ENCODE measurements at regions not wholly inside any gene's neighbourhood (a gene's known extent, or its start where the extent isn't known, plus 50 kb on each side); places are given as distances from the start of the nearest gene placed in this dataset.
A peak's percentile ranks its signal among the peaks of the same experiment; 100 is the strongest.

GRCh38 chr10:61612450-61612849, 50.3 kb upstream of the CABCOCO1 start:
- ATAC-seq (ENCODE audit: low FRiP score): no peak
- 10 to 13% methylated on average over 3 of the region's 3 CpGs for WGBS, 2 donors
- no peak overlapping the region for H3K27ac ChIP-seq (ENCODE audit: low read depth in 1 of 2, low read length in 2 of 2)
- peaks cover 0 to 4% of the 10 kb centered on the region in 2 donors for H3K4me1 ChIP-seq (ENCODE audit: control insufficient read depth in 1 of 2, insufficient read depth in 2 of 2, low read length in 2 of 2)
- intact Hi-C loops (cut with DNase I): no loop called here
- no peaks in the 10 kb centered on the region for H3K36me3 ChIP-seq (ENCODE audit: control insufficient read depth in 1 of 2, insufficient read depth in 2 of 2, low read length in 1 of 2)
- H3K9me3 ChIP-seq (ENCODE audit: control insufficient read depth, low read length): no peaks in the 10 kb centered on the region
- DNase-seq: no peak
- H3K27me3 ChIP-seq (ENCODE audit: control insufficient read depth in 1 of 2, insufficient read depth in 2 of 2, low read length in 1 of 2): no peaks in the 10 kb centered on the region
- H3K4me3 ChIP-seq (ENCODE audit: low read length in 2 of 2): no peak overlapping the region

- H3K27me3 ChIP-seq (ENCODE audit: control insufficient read depth in 1 of 2, insufficient read depth in 2 of 2, low read length in 1 of 2): no peaks in the 10 kb centered on the region
- H3K36me3 ChIP-seq (ENCODE audit: control insufficient read depth in 1 of 2, insufficient read depth in 2 of 2, low read length in 1 of 2): no peaks in the 10 kb centered on the region
- no peak overlapping the region for H3K27ac ChIP-seq (ENCODE audit: low read depth in 1 of 2, low read length in 2 of 2)
- DNase-seq (peak in 1 of 2 donors; percentile 78), ATAC-seq (ENCODE audit: low FRiP score) (no peak)
- H3K9me3 ChIP-seq (ENCODE audit: control insufficient read depth, low read length): no peaks in the 10 kb centered on the region
- peaks cover 0 to 4% of the 10 kb centered on the region in 2 donors for H3K4me1 ChIP-seq (ENCODE audit: control insufficient read depth in 1 of 2, insufficient read depth in 2 of 2, low read length in 2 of 2)
- H3K4me3 ChIP-seq (ENCODE audit: low read length in 2 of 2): no peak overlapping the region
- 13 to 19% methylated on average over 2 of the region's 2 CpGs for WGBS, 2 donors
- intact Hi-C loops (cut with DNase I): no loop called here
Observed at GRCh38 chr10:61612009-61612408, 50.7 kb upstream of the CABCOCO1 start.

GRCh38 chr10:61609701-61610100, 53.0 kb upstream of the CABCOCO1 start:
- Histone ChIP-seq H3K36me3 (ENCODE audit: control insufficient read depth in 1 of 2, insufficient read depth in 2 of 2, low read length in 1 of 2) (no peaks in the 10 kb centered on the region), H3K4me3 (ENCODE audit: low read length in 2 of 2) (no peak overlapping the region), H3K27me3 (ENCODE audit: control insufficient read depth in 1 of 2, insufficient read depth in 2 of 2, low read length in 1 of 2) (no peaks in the 10 kb centered on the region), H3K27ac (ENCODE audit: low read depth in 1 of 2, low read length in 2 of 2) (no peak overlapping the region), H3K9me3 (ENCODE audit: control insufficient read depth, low read length) (no peaks in the 10 kb centered on the region), H3K4me1 (ENCODE audit: control insufficient read depth in 1 of 2, insufficient read depth in 2 of 2, low read length in 2 of 2) (peaks cover 0 to 4% of the 10 kb centered on the region in 2 donors)
- 96 to 97% methylated on average over 1 of the region's 1 CpG for WGBS, 2 donors
- ATAC-seq (ENCODE audit: low FRiP score) (no peak), DNase-seq (no peak)
- intact Hi-C loops (cut with DNase I): no loop called here

GRCh38 chr10:61608255-61609033, 54.3 kb upstream of the CABCOCO1 start:
- Histone ChIP-seq H3K27me3 (ENCODE audit: control insufficient read depth in 1 of 2, insufficient read depth in 2 of 2, low read length in 1 of 2) (no peaks in the 10 kb centered on the region), H3K9me3 (ENCODE audit: control insufficient read depth, low read length) (no peaks in the 10 kb centered on the region), H3K4me1 (ENCODE audit: control insufficient read depth in 1 of 2, insufficient read depth in 2 of 2, low read length in 2 of 2) (peaks cover 0 to 4% of the 10 kb centered on the region in 2 donors), H3K36me3 (ENCODE audit: control insufficient read depth in 1 of 2, insufficient read depth in 2 of 2, low read length in 1 of 2) (no peaks in the 10 kb centered on the region), H3K27ac (ENCODE audit: low read depth in 1 of 2, low read length in 2 of 2) (no peak overlapping the region), H3K4me3 (ENCODE audit: low read length in 2 of 2) (no peak overlapping the region)
- intact Hi-C loops (cut with DNase I): no loop called here
- ATAC-seq (ENCODE audit: low FRiP score) (no peak), DNase-seq (no peak)
- WGBS, 2 donors: 71 to 75% methylated on average over 8 of the region's 8 CpGs

GRCh38 chr10:61606959-61607907, 55.5 kb upstream of the CABCOCO1 start:
- WGBS, 2 donors: 87 to 91% methylated on average over 5 of the region's 5 CpGs
- intact Hi-C loops (cut with DNase I): no loop called here

GRCh38 chr10:61605221-61605620, 57.5 kb upstream of the CABCOCO1 start:
- Histone ChIP-seq H3K9me3 (ENCODE audit: control insufficient read depth, low read length) (no peaks in the 10 kb centered on the region), H3K4me3 (ENCODE audit: low read length in 2 of 2) (no peak overlapping the region), H3K27ac (ENCODE audit: low read depth in 1 of 2, low read length in 2 of 2) (no peak overlapping the region), H3K4me1 (ENCODE audit: control insufficient read depth in 1 of 2, insufficient read depth in 2 of 2, low read length in 2 of 2) (no peaks in the 10 kb centered on the region), H3K36me3 (ENCODE audit: control insufficient read depth in 1 of 2, insufficient read depth in 2 of 2, low read length in 1 of 2) (no peaks in the 10 kb centered on the region), H3K27me3 (ENCODE audit: control insufficient read depth in 1 of 2, insufficient read depth in 2 of 2, low read length in 1 of 2) (no peaks in the 10 kb centered on the region)
- intact Hi-C loops (cut with DNase I): no loop called here
- WGBS, 2 donors: 89% methylated on average over 1 of the region's 1 CpG
- ATAC-seq (ENCODE audit: low FRiP score): no peak
- no peak for DNase-seq

More at GRCh38 chr10:61606959-61607907, 55.5 kb upstream of the CABCOCO1 start:
- Histone ChIP-seq H3K4me1 (ENCODE audit: control insufficient read depth in 1 of 2, insufficient read depth in 2 of 2, low read length in 2 of 2) (peaks cover 0 to 4% of the 10 kb centered on the region in 2 donors), H3K4me3 (ENCODE audit: low read length in 2 of 2) (no peak overlapping the region), H3K9me3 (ENCODE audit: control insufficient read depth, low read length) (no peaks in the 10 kb centered on the region), H3K27ac (ENCODE audit: low read depth in 1 of 2, low read length in 2 of 2) (no peak overlapping the region), H3K36me3 (ENCODE audit: control insufficient read depth in 1 of 2, insufficient read depth in 2 of 2, low read length in 1 of 2) (no peaks in the 10 kb centered on the region), H3K27me3 (ENCODE audit: control insufficient read depth in 1 of 2, insufficient read depth in 2 of 2, low read length in 1 of 2) (no peaks in the 10 kb centered on the region)
- DNase-seq (no peak), ATAC-seq (ENCODE audit: low FRiP score) (no peak)

- no peaks in the 10 kb centered on the region for H3K9me3 ChIP-seq (ENCODE audit: control insufficient read depth, low read length)
- intact Hi-C loops (cut with DNase I): no loop called here
- no peak overlapping the region for H3K4me3 ChIP-seq (ENCODE audit: low read length in 2 of 2)
- 29 to 39% methylated on average over 1 of the region's 1 CpG for WGBS, 2 donors
- H3K27ac ChIP-seq (ENCODE audit: low read depth in 1 of 2, low read length in 2 of 2): no peak overlapping the region
- no peaks in the 10 kb centered on the region for H3K36me3 ChIP-seq (ENCODE audit: control insufficient read depth in 1 of 2, insufficient read depth in 2 of 2, low read length in 1 of 2)
- ATAC-seq (ENCODE audit: low FRiP score) (no peak), DNase-seq (no peak)
- no peaks in the 10 kb centered on the region for H3K27me3 ChIP-seq (ENCODE audit: control insufficient read depth in 1 of 2, insufficient read depth in 2 of 2, low read length in 1 of 2)
- H3K4me1 ChIP-seq (ENCODE audit: control insufficient read depth in 1 of 2, insufficient read depth in 2 of 2, low read length in 2 of 2): no peaks in the 10 kb centered on the region
Observed at GRCh38 chr10:61600399-61600798, 62.3 kb upstream of the CABCOCO1 start.

GRCh38 chr10:61594430-61594829, 68.3 kb upstream of the CABCOCO1 start:
- H3K4me1 ChIP-seq (ENCODE audit: control insufficient read depth in 1 of 2, insufficient read depth in 2 of 2, low read length in 2 of 2): no peaks in the 10 kb centered on the region
- no peaks in the 10 kb centered on the region for H3K36me3 ChIP-seq (ENCODE audit: control insufficient read depth in 1 of 2, insufficient read depth in 2 of 2, low read length in 1 of 2)
- 94 to 97% methylated on average over 1 of the region's 1 CpG for WGBS, 2 donors
- no peaks in the 10 kb centered on the region for H3K27me3 ChIP-seq (ENCODE audit: control insufficient read depth in 1 of 2, insufficient read depth in 2 of 2, low read length in 1 of 2)
- DNase-seq: no peak
- no peak overlapping the region for H3K27ac ChIP-seq (ENCODE audit: low read depth in 1 of 2, low read length in 2 of 2)
- no peak for ATAC-seq (ENCODE audit: low FRiP score)
- intact Hi-C loops (cut with DNase I): no loop called here
- no peak overlapping the region for H3K4me3 ChIP-seq (ENCODE audit: low read length in 2 of 2)
- no peaks in the 10 kb centered on the region for H3K9me3 ChIP-seq (ENCODE audit: control insufficient read depth, low read length)
